EL (cell line): ENCODE measurements at regions not wholly inside any gene's neighbourhood (a gene's known extent, or its start where the extent isn't known, plus 50 kb on each side); places are given as distances from the start of the nearest gene placed in this dataset.
"Not testable (repeated sequence)": the region's sequence is repeated elsewhere in the genome, so short reads cannot be mapped to it uniquely, and the experiment has no call there.

Experiments
- DNase-seq: peaks from one replicate; pipeline ENCODE4 v3.0.0-alpha.2; 2016

DNA sequence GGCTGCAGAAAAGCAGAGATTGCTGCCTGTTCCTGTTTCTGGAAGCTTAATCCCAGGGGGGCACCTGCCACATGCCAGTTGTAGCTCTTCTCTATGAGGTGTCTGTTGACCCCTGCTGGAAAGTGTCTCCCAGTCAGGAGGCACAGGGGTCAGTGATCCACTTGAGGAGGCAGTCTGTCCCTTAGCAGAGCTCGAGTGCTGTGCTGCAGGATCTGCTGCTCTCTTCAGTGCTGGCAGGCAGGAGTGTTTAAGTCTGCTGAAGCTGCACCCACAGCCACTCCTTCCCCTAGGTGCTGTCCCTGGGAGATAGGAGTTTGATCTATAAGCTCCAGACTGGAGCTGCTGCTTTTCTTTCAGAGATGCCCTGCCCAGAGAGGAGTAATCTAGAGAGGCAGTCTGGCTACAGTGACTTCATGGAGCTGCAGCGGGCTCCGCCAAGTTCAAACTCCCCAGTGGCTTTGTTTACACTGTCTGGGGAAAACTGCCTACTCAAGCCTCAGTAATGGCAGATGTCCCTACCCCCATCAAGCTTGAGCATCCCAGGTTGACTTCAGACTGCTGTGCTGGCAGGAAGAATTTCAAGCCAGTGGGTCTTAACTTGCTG lies 57.6 kb upstream of the CROT start:
- DNase-seq, result no peak

- DNase-seq, result not testable (repeated sequence)
Measured at GRCh38 chr7:87288742-87289141, 56.7 kb upstream of the CROT start.

- DNase-seq, result peak; percentile 9
Measured at GRCh38 chr7:87295565-87295964, 49.9 kb upstream of the CROT start.
